ENCODE measurements at regions not wholly inside any gene's neighbourhood (a gene's known extent, or its start where the extent isn't known, plus 50 kb on each side); places are given as distances from the start of the nearest gene placed in this dataset.

- Histone ChIP-seq H3K4me2 (ENCODE audit: control insufficient read depth, insufficient read depth) (no peak overlapping the region), H3K27ac (ENCODE audit: control insufficient read depth, insufficient read depth) (no peak overlapping the region), H3K36me3 (ENCODE audit: control insufficient read depth in 2 of 2, insufficient read depth in 2 of 2, low read length in 1 of 2) (no peaks in the 10 kb centered on the region), H3K27me3 (replicated peaks in 1 of 2; ENCODE audit: control insufficient read depth in 2 of 2, insufficient read depth in 2 of 2, low read length in 1 of 2) (no peaks in the 10 kb centered on the region), H3K9ac (ENCODE audit: control insufficient read depth, insufficient read depth, low read length) (no peak overlapping the region), H3K4me1 (ENCODE audit: control insufficient read depth, insufficient read depth, low read length) (no peaks in the 10 kb centered on the region), H2AFZ (ENCODE audit: control insufficient read depth, low read depth, low read length) (no peak overlapping the region), H3K79me2 (ENCODE audit: control insufficient read depth, insufficient read depth, low read length) (no peaks in the 10 kb centered on the region), H3K9me3 (replicated peaks; ENCODE audit: control insufficient read depth, insufficient read depth, low read length) (no peaks in the 10 kb centered on the region), H4K20me1 (ENCODE audit: control insufficient read depth, insufficient read depth) (no peaks in the 10 kb centered on the region), H3K4me3 (no peak overlapping the region)
- ChIA-PET SMC1A (ENCODE audit: uncharacterized antibody, unreplicated experiment) (no interaction called here), POLR2A (no interaction called here), CTCF (no interaction called here), RAD21 (ENCODE audit: unreplicated experiment) (no interaction called here)
- FAIRE-seq: no peak
- no peak for DNase-seq (ENCODE audit: low read depth, low spot score)
- ATAC-seq: no peak
- in situ Hi-C loops (cut with MboI): no loop called here
- BruUV-seq (replicated peaks): no TSS peak
- TF ChIP-seq ELK1 (IDR thresholded peaks at IDR 0.05; ENCODE audit: low read depth, low read length): no peak
- no peak for TF ChIP-seq MLLT1 (IDR thresholded peaks at IDR 0.05)
- TF ChIP-seq BCL11A (IDR thresholded peaks at IDR 0.05; ENCODE audit: low read depth, low read length): no peak
- no peak for TF ChIP-seq FOXK2 (IDR thresholded peaks at IDR 0.05)
- TF ChIP-seq RELA (IDR thresholded peaks at IDR 0.05; ENCODE audit: borderline replicate concordance, partially characterized antibody): no peak
- TF ChIP-seq SMAD1 (IDR thresholded peaks at IDR 0.05; ENCODE audit: low read depth, partially characterized antibody): no peak
- no peak for TF ChIP-seq ETV6 (conservative IDR thresholded peaks at IDR 0.05 in 1 of 2, IDR thresholded peaks at IDR 0.05 in 1 of 2; ENCODE audit: borderline replicate concordance in 1 of 2, low read depth in 1 of 2)
- TF ChIP-seq, protein P1, sequence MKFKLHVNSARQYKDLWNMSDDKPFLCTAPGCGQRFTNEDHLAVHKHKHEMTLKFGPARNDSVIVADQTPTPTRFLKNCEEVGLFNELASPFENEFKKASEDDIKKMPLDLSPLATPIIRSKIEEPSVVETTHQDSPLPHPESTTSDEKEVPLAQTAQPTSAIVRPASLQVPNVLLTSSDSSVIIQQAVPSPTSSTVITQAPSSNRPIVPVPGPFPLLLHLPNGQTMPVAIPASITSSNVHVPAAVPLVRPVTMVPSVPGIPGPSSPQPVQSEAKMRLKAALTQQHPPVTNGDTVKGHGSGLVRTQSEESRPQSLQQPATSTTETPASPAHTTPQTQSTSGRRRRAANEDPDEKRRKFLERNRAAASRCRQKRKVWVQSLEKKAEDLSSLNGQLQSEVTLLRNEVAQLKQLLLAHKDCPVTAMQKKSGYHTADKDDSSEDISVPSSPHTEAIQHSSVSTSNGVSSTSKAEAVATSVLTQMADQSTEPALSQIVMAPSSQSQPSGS (IDR thresholded peaks at IDR 0.05; ENCODE audit: low read length): no peak
- no peak for TF ChIP-seq SIN3A (IDR thresholded peaks at IDR 0.05; ENCODE audit: low read depth, low read length)
- intact Hi-C loops (cut with micrococcal nuclease; ENCODE audit: unreplicated experiment): no loop called here
- WGBS (ENCODE audit: insufficient coverage, insufficient replicate concordance, low lambda C conversion rate, missing lambda C conversion rate): 90% methylated on average over 1 of the region's 1 CpG
Observed at GRCh38 chr2:34030273-34030672, 431.2 kb upstream of the FAM98A start.

Measured in GM12878 (cell line).